ENCODE measurements at regions not wholly inside any gene's neighbourhood (a gene's known extent, or its start where the extent isn't known, plus 50 kb on each side); places are given as distances from the start of the nearest gene placed in this dataset.
A peak's percentile ranks its signal among the peaks of the same experiment; 100 is the strongest.

- peaks cover 32% of the 10 kb centered on the region for H3K4me1 ChIP-seq
- H3K27me3 ChIP-seq = no peaks in the 10 kb centered on the region
- no peak for DNase-seq
- H3K9me3 ChIP-seq = no peaks in the 10 kb centered on the region
- no peak overlapping the region for H3K4me3 ChIP-seq (ENCODE audit: low read depth, low read length)
- no peaks in the 10 kb centered on the region for H3K36me3 ChIP-seq
- TF ChIP-seq CTCF (IDR thresholded peaks at IDR 0.05; ENCODE audit: low read depth, low read length) = no peak
Measured at GRCh38 chr17:33947762-33948161, 307.3 kb upstream of the CCL2 start.

- H3K9me3 ChIP-seq = no peaks in the 10 kb centered on the region
- no peak overlapping the region for H3K4me3 ChIP-seq (ENCODE audit: low read depth, low read length)
- DNase-seq = no peak
- no peaks in the 10 kb centered on the region for H3K36me3 ChIP-seq
- peaks cover 28% of the 10 kb centered on the region for H3K4me1 ChIP-seq
- no peaks in the 10 kb centered on the region for H3K27me3 ChIP-seq
- TF ChIP-seq CTCF (IDR thresholded peaks at IDR 0.05; ENCODE audit: low read depth, low read length) = no peak
Measured at GRCh38 chr17:33948309-33948708, 306.8 kb upstream of the CCL2 start.

- H3K9me3 ChIP-seq = no peaks in the 10 kb centered on the region
- no peak overlapping the region for H3K4me3 ChIP-seq (ENCODE audit: low read depth, low read length)
- peak; percentile 73 for DNase-seq
- H3K4me1 ChIP-seq = peaks cover 25% of the 10 kb centered on the region
- no peaks in the 10 kb centered on the region for H3K27me3 ChIP-seq
- peak; percentile 86 for TF ChIP-seq CTCF (IDR thresholded peaks at IDR 0.05; ENCODE audit: low read depth, low read length)
- no peaks in the 10 kb centered on the region for H3K36me3 ChIP-seq
Measured at GRCh38 chr17:33949100-33949499, 306.0 kb upstream of the CCL2 start.

GRCh38 chr17:33950061-33950460 lies 305.0 kb upstream of the CCL2 start:
- no peak for DNase-seq
- TF ChIP-seq CTCF (IDR thresholded peaks at IDR 0.05; ENCODE audit: low read depth, low read length) = no peak
- no peak overlapping the region for H3K4me3 ChIP-seq (ENCODE audit: low read depth, low read length)
- no peaks in the 10 kb centered on the region for H3K27me3 ChIP-seq
- H3K4me1 ChIP-seq = peaks cover 15% of the 10 kb centered on the region
- H3K9me3 ChIP-seq = no peaks in the 10 kb centered on the region
- no peaks in the 10 kb centered on the region for H3K36me3 ChIP-seq

GRCh38 chr17:33952425-33952824 lies 302.7 kb upstream of the CCL2 start:
- no peaks in the 10 kb centered on the region for H3K4me1 ChIP-seq
- no peaks in the 10 kb centered on the region for H3K27me3 ChIP-seq
- no peak overlapping the region for H3K4me3 ChIP-seq (ENCODE audit: low read depth, low read length)
- H3K9me3 ChIP-seq = no peaks in the 10 kb centered on the region
- H3K36me3 ChIP-seq = no peaks in the 10 kb centered on the region
- TF ChIP-seq CTCF (IDR thresholded peaks at IDR 0.05; ENCODE audit: low read depth, low read length) = no peak
- no peak for DNase-seq

GRCh38 chr17:33954597-33954996 lies 300.5 kb upstream of the CCL2 start:
- no peak for TF ChIP-seq CTCF (IDR thresholded peaks at IDR 0.05; ENCODE audit: low read depth, low read length)
- Histone ChIP-seq H3K36me3 (no peaks in the 10 kb centered on the region), H3K9me3 (no peaks in the 10 kb centered on the region), H3K27me3 (no peaks in the 10 kb centered on the region), H3K4me1 (no peaks in the 10 kb centered on the region), H3K4me3 (ENCODE audit: low read depth, low read length) (no peak overlapping the region)
- no peak for DNase-seq
